Stimulated activated CD8-positive, alpha-beta memory T cell treated with anti-CD3 and anti-CD28 coated beads, Interleukin-15, amount 100 ng/mL, for 4 hours (primary cell): ENCODE measurements at regions not wholly inside any gene's neighbourhood (a gene's known extent, or its start where the extent isn't known, plus 50 kb on each side); places are given as distances from the start of the nearest gene placed in this dataset.
"Not testable (repeated sequence)": the region's sequence is repeated elsewhere in the genome, so short reads cannot be mapped to it uniquely, and the experiment has no call there.

Experiments used
- DNase-seq, 2 donors: peaks; one replicate each; pipeline ENCODE4 v3.0.0-alpha.2; 2020; ENCODE audit warnings: low read depth in 2 of 2

GRCh38 chr12:41663598-41664265 is 475.6 kb downstream of the PDZRN4 start:
- DNase-seq: no peak

- DNase-seq: no peak
Observed at GRCh38 chr12:41661141-41661765, 473.1 kb downstream of the PDZRN4 start.

DNA sequence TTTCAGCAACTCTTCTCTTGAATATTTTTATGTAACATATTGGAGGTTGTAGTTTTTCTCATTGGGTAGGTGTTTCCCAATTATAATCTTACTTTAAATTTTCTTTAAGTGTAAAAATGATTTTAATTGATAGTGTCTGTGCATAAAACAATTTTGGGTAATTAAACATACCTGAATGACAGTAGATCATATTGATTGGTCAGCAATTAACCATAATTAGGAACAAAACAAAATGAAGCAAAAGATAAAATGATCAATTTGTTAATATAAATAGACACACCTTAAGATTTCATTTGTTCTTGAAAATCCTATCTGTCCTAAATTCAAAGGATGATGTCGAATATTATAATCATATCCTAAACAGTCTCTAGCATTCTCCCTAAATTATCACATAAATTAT is 468.3 kb downstream of the PDZRN4 start:
- no peak for DNase-seq

DNA sequence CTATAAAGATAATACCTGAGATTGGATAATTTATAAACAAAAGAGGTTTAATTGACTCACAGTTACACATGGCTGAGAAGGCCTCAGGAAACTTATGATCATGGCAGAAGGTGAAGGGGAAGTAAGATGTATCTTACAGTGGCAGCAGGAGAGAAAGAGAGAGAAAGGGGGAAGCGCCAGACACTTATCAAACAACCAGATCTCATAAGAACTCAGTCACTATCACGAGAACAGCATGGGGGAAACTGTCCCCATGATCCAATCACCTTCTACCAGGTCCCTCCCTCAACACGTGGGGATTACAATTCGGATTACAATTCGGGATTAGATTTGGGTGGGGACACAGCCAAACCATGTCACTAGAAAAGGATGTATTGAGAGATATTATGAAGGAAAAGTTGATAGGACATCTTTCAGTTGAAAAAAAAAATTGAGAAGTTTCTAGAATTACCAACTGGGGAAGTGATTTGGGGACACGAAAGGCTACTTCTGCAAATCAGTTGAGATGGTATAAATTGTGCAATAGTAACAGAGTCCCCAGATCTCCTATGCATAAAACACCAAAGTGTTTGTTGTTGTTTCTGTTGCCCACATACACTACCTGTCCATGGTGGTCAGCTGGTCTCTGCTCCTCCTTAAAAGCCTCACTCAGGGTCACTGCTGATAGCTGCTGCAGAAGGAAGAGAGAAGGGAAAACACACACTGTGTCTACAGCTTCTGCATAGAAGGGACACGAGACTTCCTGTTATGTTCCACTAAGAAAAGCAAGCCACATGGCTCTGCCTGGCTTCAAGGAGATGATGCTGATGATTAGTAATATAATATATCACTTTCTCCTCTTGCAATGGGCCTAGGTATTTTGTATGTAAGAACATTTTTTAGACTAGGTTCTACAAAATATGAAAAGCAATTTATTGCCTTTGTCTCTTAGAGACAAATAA is 465.5 kb downstream of the PDZRN4 start:
- DNase-seq: no peak

DNA sequence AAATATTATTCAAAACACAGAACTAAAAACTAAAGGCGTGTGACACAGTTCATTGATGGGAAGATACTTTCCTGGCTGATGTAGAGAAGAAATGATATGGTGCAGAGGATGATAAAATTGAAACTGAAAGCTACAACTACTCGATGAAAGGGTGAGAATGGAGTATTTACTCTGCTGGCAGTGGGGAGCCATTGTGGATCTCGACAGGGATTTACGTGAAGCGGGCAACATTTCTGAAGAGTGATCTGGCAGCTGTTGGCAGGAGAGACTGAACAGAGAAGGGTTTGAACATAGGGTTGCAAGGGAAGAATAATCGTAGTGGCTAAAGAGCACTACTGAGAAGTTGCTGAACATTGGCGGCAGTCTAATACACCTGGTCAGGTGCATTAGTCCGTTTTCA is 464.9 kb downstream of the PDZRN4 start:
- DNase-seq: no peak

DNA sequence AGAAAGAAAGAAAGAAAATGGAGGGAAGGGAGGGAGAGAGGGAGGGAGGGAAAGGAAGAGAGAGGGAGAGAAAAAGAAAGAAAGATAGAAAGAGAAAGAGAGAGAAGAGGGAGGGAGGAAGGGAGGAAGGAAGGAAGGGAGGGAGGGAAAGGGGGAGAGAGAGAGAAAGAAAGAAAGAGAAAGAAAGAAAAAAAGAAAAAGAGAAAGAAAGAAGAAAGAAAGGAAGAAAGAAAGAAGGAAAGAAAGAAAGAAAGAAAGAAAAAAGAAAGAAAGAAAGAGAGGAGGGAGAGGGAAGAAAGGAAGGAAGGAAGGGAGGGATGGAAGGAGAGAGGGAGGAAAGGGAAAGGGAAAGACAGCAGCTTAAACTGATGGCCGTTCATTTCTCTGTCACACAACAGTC is 457.5 kb downstream of the PDZRN4 start:
- no peak for DNase-seq

GRCh38 chr12:41642808-41643207 is 454.7 kb downstream of the PDZRN4 start:
- not testable (repeated sequence) for DNase-seq

DNA sequence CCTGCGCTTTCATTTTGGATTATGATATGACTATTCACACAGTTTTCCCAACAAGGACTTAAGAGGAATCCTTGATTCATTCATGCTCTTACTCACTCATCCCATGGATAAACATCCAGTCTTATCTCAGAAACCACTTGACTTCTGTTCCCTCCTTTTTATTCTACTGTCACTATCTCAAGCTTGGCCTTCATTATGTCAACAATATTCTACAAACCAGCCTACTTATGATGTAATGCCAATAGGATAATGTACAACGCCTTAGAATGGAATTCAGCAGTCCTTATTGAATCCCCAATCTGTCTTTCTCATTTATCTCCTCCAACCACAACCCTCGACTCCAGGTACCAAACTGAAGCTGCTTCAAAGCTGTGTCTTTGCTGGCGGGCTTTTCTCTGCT is 448.5 kb downstream of the PDZRN4 start:
- no peak for DNase-seq

DNA sequence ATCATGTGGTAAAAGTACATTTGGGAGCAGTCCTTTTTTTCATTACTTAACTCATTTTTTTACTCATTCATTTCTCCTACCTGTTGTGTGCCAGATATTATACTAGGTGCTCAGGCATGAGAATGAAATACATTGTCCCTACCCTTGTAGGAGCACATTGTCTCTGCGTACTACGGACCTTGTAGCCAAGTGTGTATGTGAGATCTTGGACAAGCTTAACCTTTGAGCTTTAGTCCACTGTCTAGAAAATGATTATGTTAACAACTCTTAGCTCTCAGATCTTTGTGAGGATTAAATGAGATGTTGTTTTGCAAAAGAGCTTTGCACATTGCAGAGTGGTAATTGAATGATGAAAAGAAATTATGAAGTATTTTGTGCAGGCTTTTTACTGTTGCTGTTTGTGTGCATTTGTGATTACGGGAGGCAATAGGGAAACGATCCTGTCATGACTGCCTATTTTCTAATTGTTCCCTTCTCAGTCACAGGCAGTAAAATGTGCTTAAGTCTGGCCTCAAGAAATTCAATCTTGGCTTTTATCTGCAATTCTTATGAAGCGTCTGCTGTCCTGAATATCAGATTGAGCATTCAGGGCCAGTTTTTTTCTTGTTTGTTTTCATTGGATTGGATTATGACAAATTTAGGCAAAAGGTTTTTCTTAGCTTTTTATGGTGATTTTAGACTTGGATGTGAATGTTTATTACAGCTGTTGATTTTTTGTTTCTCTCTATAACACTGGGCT is 447.7 kb downstream of the PDZRN4 start:
- DNase-seq: no peak

GRCh38 chr12:41634091-41634490 is 446.0 kb downstream of the PDZRN4 start:
- DNase-seq: no peak

GRCh38 chr12:41629611-41630010 is 441.5 kb downstream of the PDZRN4 start:
- DNase-seq: no peak

DNA sequence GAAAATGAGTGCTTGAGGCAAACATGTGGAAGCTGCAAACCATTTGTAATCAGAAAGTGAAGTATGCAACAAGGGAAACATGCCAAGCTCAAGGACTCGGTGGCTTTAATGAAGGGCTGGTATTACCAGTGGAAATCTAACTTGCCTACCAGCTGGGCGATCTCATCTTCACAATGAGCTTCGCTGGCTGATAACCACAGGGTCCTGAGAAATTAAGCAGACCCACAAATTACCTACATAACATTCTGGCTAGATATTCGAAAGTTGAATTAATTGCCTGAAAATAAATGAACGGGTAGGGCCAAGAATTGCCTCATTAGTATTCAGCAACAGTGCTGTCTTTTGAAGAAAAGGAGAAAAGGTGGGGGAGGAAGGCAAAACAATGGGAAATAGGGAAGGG is 439.4 kb downstream of the PDZRN4 start:
- DNase-seq: no peak

- DNase-seq: no peak
Observed at GRCh38 chr12:41624571-41624970, 436.5 kb downstream of the PDZRN4 start.
